ENCODE measurements at regions not wholly inside any gene's neighbourhood (a gene's known extent, or its start where the extent isn't known, plus 50 kb on each side); places are given as distances from the start of the nearest gene placed in this dataset.
"Not testable (repeated sequence)": the region's sequence is repeated elsewhere in the genome, so short reads cannot be mapped to it uniquely, and the experiment has no call there.

GRCh38 chr3:40925231-40925630 lies 274.1 kb upstream of the CTNNB1 start:
- no peaks in the 10 kb centered on the region for H3K27me3 ChIP-seq (ENCODE audit: control insufficient read depth, insufficient read depth, low read length)
- no peaks in the 10 kb centered on the region for H3K36me3 ChIP-seq (ENCODE audit: control insufficient read depth, insufficient read depth, low read length)
- H3K4me3 ChIP-seq (ENCODE audit: low read length) = no peak overlapping the region
- no peak overlapping the region for H3K27ac ChIP-seq (ENCODE audit: low read depth, low read length)
- no peak overlapping the region for H3K9ac ChIP-seq (ENCODE audit: low read length)
- H3K4me1 ChIP-seq (ENCODE audit: control insufficient read depth, insufficient read depth, low read length) = no peaks in the 10 kb centered on the region

GRCh38 chr3:40930131-40930538 lies 269.2 kb upstream of the CTNNB1 start:
- Histone ChIP-seq H3K4me3 (ENCODE audit: low read length) (no peak overlapping the region), H3K4me1 (ENCODE audit: control insufficient read depth, insufficient read depth, low read length) (no peaks in the 10 kb centered on the region), H3K9ac (ENCODE audit: low read length) (no peak overlapping the region), H3K36me3 (ENCODE audit: control insufficient read depth, insufficient read depth, low read length) (no peaks in the 10 kb centered on the region), H3K27ac (ENCODE audit: low read depth, low read length) (no peak overlapping the region), H3K27me3 (ENCODE audit: control insufficient read depth, insufficient read depth, low read length) (no peaks in the 10 kb centered on the region)

- H3K4me1 ChIP-seq (ENCODE audit: control insufficient read depth, insufficient read depth, low read length) = no peaks in the 10 kb centered on the region
- no peaks in the 10 kb centered on the region for H3K36me3 ChIP-seq (ENCODE audit: control insufficient read depth, insufficient read depth, low read length)
- H3K9ac ChIP-seq (ENCODE audit: low read length) = no peak overlapping the region
- no peak overlapping the region for H3K4me3 ChIP-seq (ENCODE audit: low read length)
- no peak overlapping the region for H3K27ac ChIP-seq (ENCODE audit: low read depth, low read length)
- no peaks in the 10 kb centered on the region for H3K27me3 ChIP-seq (ENCODE audit: control insufficient read depth, insufficient read depth, low read length)
Observed at GRCh38 chr3:40930756-40931155, 268.5 kb upstream of the CTNNB1 start.

GRCh38 chr3:40938591-40938990 lies 260.7 kb upstream of the CTNNB1 start:
- no peaks in the 10 kb centered on the region for H3K36me3 ChIP-seq (ENCODE audit: control insufficient read depth, insufficient read depth, low read length)
- H3K9ac ChIP-seq (ENCODE audit: low read length) = no peak overlapping the region
- H3K27me3 ChIP-seq (ENCODE audit: control insufficient read depth, insufficient read depth, low read length) = no peaks in the 10 kb centered on the region
- H3K4me1 ChIP-seq (ENCODE audit: control insufficient read depth, insufficient read depth, low read length) = no peaks in the 10 kb centered on the region
- H3K27ac ChIP-seq (ENCODE audit: low read depth, low read length) = no peak overlapping the region
- no peak overlapping the region for H3K4me3 ChIP-seq (ENCODE audit: low read length)

GRCh38 chr3:40939030-40939740 lies 260.1 kb upstream of the CTNNB1 start:
- Histone ChIP-seq H3K27me3 (ENCODE audit: control insufficient read depth, insufficient read depth, low read length) (no peaks in the 10 kb centered on the region), H3K4me1 (ENCODE audit: control insufficient read depth, insufficient read depth, low read length) (no peaks in the 10 kb centered on the region), H3K36me3 (ENCODE audit: control insufficient read depth, insufficient read depth, low read length) (no peaks in the 10 kb centered on the region), H3K9ac (ENCODE audit: low read length) (no peak overlapping the region), H3K27ac (ENCODE audit: low read depth, low read length) (no peak overlapping the region), H3K4me3 (ENCODE audit: low read length) (no peak overlapping the region)

GRCh38 chr3:40939741-40940130 lies 259.6 kb upstream of the CTNNB1 start:
- Histone ChIP-seq H3K36me3 (ENCODE audit: control insufficient read depth, insufficient read depth, low read length) (no peaks in the 10 kb centered on the region), H3K27me3 (ENCODE audit: control insufficient read depth, insufficient read depth, low read length) (no peaks in the 10 kb centered on the region), H3K4me3 (ENCODE audit: low read length) (no peak overlapping the region), H3K27ac (ENCODE audit: low read depth, low read length) (no peak overlapping the region), H3K4me1 (ENCODE audit: control insufficient read depth, insufficient read depth, low read length) (no peaks in the 10 kb centered on the region), H3K9ac (ENCODE audit: low read length) (no peak overlapping the region)

- H3K4me3 ChIP-seq (ENCODE audit: low read length) = no peak overlapping the region
- H3K27ac ChIP-seq (ENCODE audit: low read depth, low read length) = no peak overlapping the region
- H3K4me1 ChIP-seq (ENCODE audit: control insufficient read depth, insufficient read depth, low read length) = no peaks in the 10 kb centered on the region
- H3K27me3 ChIP-seq (ENCODE audit: control insufficient read depth, insufficient read depth, low read length) = no peaks in the 10 kb centered on the region
- H3K36me3 ChIP-seq (ENCODE audit: control insufficient read depth, insufficient read depth, low read length) = no peaks in the 10 kb centered on the region
- no peak overlapping the region for H3K9ac ChIP-seq (ENCODE audit: low read length)
Observed at GRCh38 chr3:40940651-40941050, 258.7 kb upstream of the CTNNB1 start.

GRCh38 chr3:40947022-40947421 lies 252.3 kb upstream of the CTNNB1 start:
- H3K4me1 ChIP-seq (ENCODE audit: control insufficient read depth, insufficient read depth, low read length); H3K4me3 ChIP-seq (ENCODE audit: low read length); H3K27me3 ChIP-seq (ENCODE audit: control insufficient read depth, insufficient read depth, low read length); H3K27ac ChIP-seq (ENCODE audit: low read depth, low read length); H3K9ac ChIP-seq (ENCODE audit: low read length); H3K36me3 ChIP-seq (ENCODE audit: control insufficient read depth, insufficient read depth, low read length): not testable (repeated sequence)

GRCh38 chr3:40949347-40949746 lies 250.0 kb upstream of the CTNNB1 start:
- not testable (repeated sequence) for H3K27me3 ChIP-seq (ENCODE audit: control insufficient read depth, insufficient read depth, low read length); H3K4me3 ChIP-seq (ENCODE audit: low read length); H3K27ac ChIP-seq (ENCODE audit: low read depth, low read length); H3K9ac ChIP-seq (ENCODE audit: low read length); H3K36me3 ChIP-seq (ENCODE audit: control insufficient read depth, insufficient read depth, low read length); H3K4me1 ChIP-seq (ENCODE audit: control insufficient read depth, insufficient read depth, low read length)

GRCh38 chr3:40951636-40952035 lies 247.7 kb upstream of the CTNNB1 start:
- H3K27ac ChIP-seq (ENCODE audit: low read depth, low read length) = no peak overlapping the region

GRCh38 chr3:40961104-40961857 lies 238.0 kb upstream of the CTNNB1 start:
- Histone ChIP-seq H3K27ac (ENCODE audit: low read depth, low read length) (no peak overlapping the region), H3K4me1 (ENCODE audit: control insufficient read depth, insufficient read depth, low read length) (no peaks in the 10 kb centered on the region), H3K4me3 (ENCODE audit: low read length) (no peak overlapping the region), H3K36me3 (ENCODE audit: control insufficient read depth, insufficient read depth, low read length) (no peaks in the 10 kb centered on the region), H3K27me3 (ENCODE audit: control insufficient read depth, insufficient read depth, low read length) (no peaks in the 10 kb centered on the region), H3K9ac (ENCODE audit: low read length) (no peak overlapping the region)

More at GRCh38 chr3:40951636-40952035, 247.7 kb upstream of the CTNNB1 start:
- Histone ChIP-seq H3K4me1 (ENCODE audit: control insufficient read depth, insufficient read depth, low read length) (no peaks in the 10 kb centered on the region), H3K36me3 (ENCODE audit: control insufficient read depth, insufficient read depth, low read length) (no peaks in the 10 kb centered on the region), H3K9ac (ENCODE audit: low read length) (no peak overlapping the region), H3K27me3 (ENCODE audit: control insufficient read depth, insufficient read depth, low read length) (no peaks in the 10 kb centered on the region), H3K4me3 (ENCODE audit: low read length) (no peak overlapping the region)

- H3K36me3 ChIP-seq (ENCODE audit: control insufficient read depth, insufficient read depth, low read length) = no peaks in the 10 kb centered on the region
- H3K27me3 ChIP-seq (ENCODE audit: control insufficient read depth, insufficient read depth, low read length) = no peaks in the 10 kb centered on the region
- no peak overlapping the region for H3K27ac ChIP-seq (ENCODE audit: low read depth, low read length)
- H3K4me3 ChIP-seq (ENCODE audit: low read length) = no peak overlapping the region
- H3K4me1 ChIP-seq (ENCODE audit: control insufficient read depth, insufficient read depth, low read length) = no peaks in the 10 kb centered on the region
- no peak overlapping the region for H3K9ac ChIP-seq (ENCODE audit: low read length)
Observed at GRCh38 chr3:40962721-40963120, 236.6 kb upstream of the CTNNB1 start.

- no peaks in the 10 kb centered on the region for H3K27me3 ChIP-seq (ENCODE audit: control insufficient read depth, insufficient read depth, low read length)
- peaks cover 15% of the 10 kb centered on the region for H3K4me1 ChIP-seq (ENCODE audit: control insufficient read depth, insufficient read depth, low read length)
- no peak overlapping the region for H3K9ac ChIP-seq (ENCODE audit: low read length)
- H3K27ac ChIP-seq (ENCODE audit: low read depth, low read length) = no peak overlapping the region
- H3K36me3 ChIP-seq (ENCODE audit: control insufficient read depth, insufficient read depth, low read length) = no peaks in the 10 kb centered on the region
- H3K4me3 ChIP-seq (ENCODE audit: low read length) = no peak overlapping the region
Observed at GRCh38 chr3:40968666-40969065, 230.6 kb upstream of the CTNNB1 start.
